GM19467 (cell line): ENCODE measurements at regions not wholly inside any gene's neighbourhood (a gene's known extent, or its start where the extent isn't known, plus 50 kb on each side); places are given as distances from the start of the nearest gene placed in this dataset.
"Not testable (repeated sequence)": the region's sequence is repeated elsewhere in the genome, so short reads cannot be mapped to it uniquely, and the experiment has no call there.

ENCODE experiments used
- ATAC-seq: cut with Tn5 transposase; IDR thresholded peaks from one replicate; pipeline ENCODE4 v1.9.1; 2021; ENCODE audit warnings: mild to moderate bottlenecking, moderate library complexity; ENCODE audit not compliant: unreplicated experiment

- ATAC-seq: no peak
These were observed 1780.3 kb upstream of the LRRTM1 start for GRCh38 chr2:82084679-82085392.

GRCh38 chr2:82075875-82076274, 1771.3 kb upstream of the LRRTM1 start:
- ATAC-seq: no peak

- no peak for ATAC-seq
These were observed 1757.9 kb upstream of the LRRTM1 start for GRCh38 chr2:82062463-82062862.

GRCh38 chr2:82055846-82056245, 1751.3 kb upstream of the LRRTM1 start:
- ATAC-seq: no peak

- ATAC-seq: no peak
These were observed 1739.3 kb upstream of the LRRTM1 start for GRCh38 chr2:82043867-82044266.

- ATAC-seq: no peak
These were observed 1723.5 kb upstream of the LRRTM1 start for GRCh38 chr2:82027921-82028615.

GRCh38 chr2:82023710-82024109, 1719.2 kb upstream of the LRRTM1 start:
- ATAC-seq: no peak

GRCh38 chr2:82013641-82014040, 1709.1 kb upstream of the LRRTM1 start:
- ATAC-seq: no peak

- ATAC-seq: no peak
These were observed 1702.6 kb upstream of the LRRTM1 start for GRCh38 chr2:82007071-82007664.

- not testable (repeated sequence) for ATAC-seq
These were observed 1701.3 kb upstream of the LRRTM1 start for GRCh38 chr2:82005889-82006288.

- ATAC-seq: no peak
These were observed 1697.1 kb upstream of the LRRTM1 start for GRCh38 chr2:82001614-82002013.

- no peak for ATAC-seq
These were observed 1696.1 kb upstream of the LRRTM1 start for GRCh38 chr2:82000606-82001005.

- no peak for ATAC-seq
These were observed 1691.8 kb upstream of the LRRTM1 start for GRCh38 chr2:81996332-81996731.

- no peak for ATAC-seq
These were observed 1686.7 kb upstream of the LRRTM1 start for GRCh38 chr2:81991282-81991681.

- ATAC-seq: no peak
These were observed 1682.8 kb upstream of the LRRTM1 start for GRCh38 chr2:81987370-81987769.

- no peak for ATAC-seq
These were observed 1680.6 kb upstream of the LRRTM1 start for GRCh38 chr2:81984969-81985637.

- ATAC-seq: no peak
These were observed 1677.0 kb upstream of the LRRTM1 start for GRCh38 chr2:81981585-81981984.

- ATAC-seq: no peak
These were observed 1674.5 kb upstream of the LRRTM1 start for GRCh38 chr2:81979086-81979485.

GRCh38 chr2:81976998-81977397, 1672.4 kb upstream of the LRRTM1 start:
- no peak for ATAC-seq

GRCh38 chr2:81974216-81974615, 1669.7 kb upstream of the LRRTM1 start:
- ATAC-seq: no peak

GRCh38 chr2:81942876-81943275, 1638.3 kb upstream of the LRRTM1 start:
- no peak for ATAC-seq
